GM12878 (cell line): ENCODE measurements at regions not wholly inside any gene's neighbourhood (a gene's known extent, or its start where the extent isn't known, plus 50 kb on each side); places are given as distances from the start of the nearest gene placed in this dataset.

ENCODE experiments used
- ATAC-seq: fragments of 200-7000 bp; cut with Tn5 transposase; 3 replicates; pipeline ENCODE4 v1.9.1; 2020; ENCODE audit warnings: mild to moderate bottlenecking, moderate library complexity
- BruUV-seq: library from RNA; stranded (reverse); fragments of 400-500 nt; replicated peaks from 2 replicates; lab custom pipeline; 2021; lab: Mats Ljungman, UMichigan
- CTCF ChIA-PET: fragments of 300-600 bp; sonication (Branson Sonifier 250); formaldehyde crosslinking; extraction: SDS; loops from one replicate; lab custom pipeline; 2021; ENCODE audit warnings: inconsistent platforms; lab: Yijun Ruan, JAX
- POLR2A ChIA-PET: fragments of 350-600 bp; formaldehyde crosslinking; extraction: SDS; loops from one replicate; lab custom pipeline; 2021; ENCODE audit warnings: inconsistent platforms; lab: Charles Lee
- RAD21 ChIA-PET: fragments of 300-600 bp; sonication (Branson Sonifier 250); formaldehyde crosslinking; loops from one replicate; lab custom pipeline; 2023; ENCODE audit warnings: antibody characterized with exemption; ENCODE audit not compliant: unreplicated experiment; lab: Charles Lee
- SMC1A ChIA-PET: fragments of 300-600 bp; sonication (Branson Sonifier 250); formaldehyde crosslinking; loops from one replicate; lab custom pipeline; 2023; ENCODE audit not compliant: unreplicated experiment, uncharacterized antibody; lab: Charles Lee
- DNase-seq: peaks from one replicate; pipeline ENCODE4 v3.0.0-alpha.2; 2011; ENCODE audit warnings: low read depth, low spot score
- FAIRE-seq: peaks from 3 replicates; lab custom pipeline; 2011; peaks lifted over from hg19 to GRCh38; lab: Jason Lieb, UNC
- H2AFZ ChIP-seq: 2 replicates; pipeline ENCODE4 v1.6.0; 2011; ENCODE audit warnings: low read depth, low read length, control low read depth; ENCODE audit not compliant: control insufficient read depth
- H3K27ac ChIP-seq: 2 replicates; pipeline ENCODE4 v1.5.1; 2011; ENCODE audit warnings: control low read depth; ENCODE audit not compliant: control insufficient read depth, insufficient read depth
- H3K27me3 ChIP-seq, 2 experiments: replicated peaks in 1 of 2; 2 replicates each; pipeline versions ENCODE4 v1.6.0 to v1.6.1; 2011; ENCODE audit warnings: low read length in 1 of 2; ENCODE audit not compliant: control insufficient read depth in 2 of 2, insufficient read depth in 2 of 2
- H3K36me3 ChIP-seq, 2 experiments: 2 replicates each; pipeline ENCODE4 v1.5.1; 2011; ENCODE audit warnings: low read length in 1 of 2; ENCODE audit not compliant: control insufficient read depth in 2 of 2, insufficient read depth in 2 of 2
- H3K4me1 ChIP-seq: 2 replicates; pipeline ENCODE4 v1.6.1; 2011; ENCODE audit warnings: mild to moderate bottlenecking, low read length, moderate library complexity, mixed read lengths; ENCODE audit not compliant: control insufficient read depth, insufficient read depth
- H3K4me2 ChIP-seq: 2 replicates; pipeline ENCODE4 v1.6.0; 2011; ENCODE audit warnings: control low read depth; ENCODE audit not compliant: control insufficient read depth, insufficient read depth
- H3K4me3 ChIP-seq: fragments of 200-600 bp; sonication (generic); 2 replicates; pipeline ENCODE4 v1.5.1; 2016
- H3K79me2 ChIP-seq: 2 replicates; pipeline ENCODE4 v1.6.0; 2011; ENCODE audit warnings: low read length; ENCODE audit not compliant: control insufficient read depth, insufficient read depth
- H3K9ac ChIP-seq: 2 replicates; pipeline ENCODE4 v1.8.0; 2011; ENCODE audit warnings: low read length, control low read depth, mixed read lengths; ENCODE audit not compliant: control insufficient read depth, insufficient read depth
- H3K9me3 ChIP-seq: replicated peaks from 3 replicates; pipeline ENCODE4 v1.5.1; 2011; ENCODE audit warnings: mild to moderate bottlenecking, low read length; ENCODE audit not compliant: control insufficient read depth, insufficient read depth
- H4K20me1 ChIP-seq: 2 replicates; pipeline ENCODE4 v1.6.0; 2011; ENCODE audit not compliant: control insufficient read depth, insufficient read depth
- BACH1 ChIP-seq: fragments of 450-650 bp; IDR thresholded peaks from 2 replicates; pipeline ENCODE4 v1.6.1; 2017; ENCODE audit warnings: mild to moderate bottlenecking, borderline replicate concordance
- BCLAF1 ChIP-seq: fragments of 450-650 bp; IDR thresholded peaks from 2 replicates; pipeline ENCODE4 v1.6.1; 2017; ENCODE audit warnings: antibody characterized with exemption, mild to moderate bottlenecking, moderate library complexity
- EGR1 ChIP-seq, 2 experiments: IDR thresholded peaks; 1 replicate in 1 of 2; 2 replicates in 1 of 2; pipeline ENCODE4 v1.6.1; 2011 to 2012; ENCODE audit warnings: low read depth in 2 of 2, low read length in 2 of 2, borderline replicate concordance in 1 of 2, mild to moderate bottlenecking in 1 of 2, moderate library complexity in 1 of 2
- ETV6 ChIP-seq, 2 experiments: fragments of 450-650 bp in 1 of 2; IDR thresholded peaks in 1 of 2; conservative IDR thresholded peaks in 1 of 2; 2 replicates each; pipeline ENCODE4 v1.6.1; 2014; ENCODE audit warnings: antibody characterized with exemption in 1 of 2, borderline replicate concordance in 1 of 2, low read depth in 1 of 2, mild to moderate bottlenecking in 1 of 2, moderate library complexity in 1 of 2
- MEF2B ChIP-seq: fragments of 450-650 bp; IDR thresholded peaks from 2 replicates; pipeline ENCODE4 v1.6.1; 2018; ENCODE audit warnings: mild to moderate bottlenecking, moderate library complexity; ENCODE audit not compliant: partially characterized antibody, poor library complexity, severe bottlenecking
- MLLT1 ChIP-seq: fragments of 450-650 bp; IDR thresholded peaks from 2 replicates; pipeline ENCODE4 v1.6.1; 2016; ENCODE audit warnings: mild to moderate bottlenecking
- NBN ChIP-seq: fragments of 450-650 bp; IDR thresholded peaks from 2 replicates; pipeline ENCODE4 v1.6.1; 2016
- NRF1 ChIP-seq: conservative IDR thresholded peaks from 2 replicates; pipeline ENCODE4 v1.6.1; 2011; ENCODE audit warnings: mild to moderate bottlenecking, low read depth, low read length, improper control_type of control experiment
- PAX8 ChIP-seq: fragments of 450-650 bp; IDR thresholded peaks from 2 replicates; pipeline ENCODE4 v1.6.1; 2017; ENCODE audit warnings: mild to moderate bottlenecking, moderate library complexity
- PML ChIP-seq: IDR thresholded peaks from 2 replicates; pipeline ENCODE4 v1.6.1; 2012; ENCODE audit warnings: low read length, inconsistent platforms
- RFX5 ChIP-seq: IDR thresholded peaks from 2 replicates; pipeline ENCODE4 v1.6.1; 2011; ENCODE audit warnings: low read depth, low read length, improper control_type of control experiment
- SIX5 ChIP-seq: IDR thresholded peaks from 2 replicates; pipeline ENCODE4 v1.6.1; 2011; ENCODE audit warnings: mild to moderate bottlenecking, low read depth, low read length, moderate library complexity; ENCODE audit not compliant: severe bottlenecking
- SREBF2 ChIP-seq: IDR thresholded peaks from 2 replicates; pipeline ENCODE4 v1.6.1; 2012; ENCODE audit warnings: mild to moderate bottlenecking, low read length
- SRF ChIP-seq, 2 experiments: IDR thresholded peaks; 2 replicates each; pipeline ENCODE4 v1.6.1; 2011; ENCODE audit warnings: low read depth in 2 of 2, low read length in 2 of 2, mild to moderate bottlenecking in 1 of 2, moderate library complexity in 1 of 2
- TBL1XR1 ChIP-seq: IDR thresholded peaks from 2 replicates; pipeline ENCODE4 v1.6.1; 2012; ENCODE audit warnings: low read depth, low read length, improper control_type of control experiment
- TCF3 ChIP-seq: IDR thresholded peaks from 2 replicates; pipeline ENCODE4 v1.6.1; 2012; ENCODE audit warnings: low read depth, mild to moderate bottlenecking, low read length, borderline replicate concordance; ENCODE audit not compliant: insufficient read depth
- WGBS: methylation state at CpG from one replicate; pipeline ENCODE4 v1.1.6; 2016; ENCODE audit warnings: low lambda C conversion rate; ENCODE audit not compliant: insufficient replicate concordance, insufficient coverage; ENCODE audit errors: missing lambda C conversion rate; 5-methylcytosine and 5-hydroxymethylcytosine counted together
- in situ Hi-C: fragments of 300-500 bp; cut with MboI; formaldehyde crosslinking; loops from 9 replicates; pipeline ENCODE4 v1.14.3; 2018; ENCODE audit warnings: mixed read lengths
- intact Hi-C: fragments of 100-400 bp; cut with micrococcal nuclease; formaldehyde crosslinking; loops from one replicate; pipeline ENCODE4 v1.14.2; 2022; ENCODE audit not compliant: unreplicated experiment

- Histone ChIP-seq H3K27me3 (peaks cover 0 to 1% of the 10 kb centered on the region in 2 experiments; a peak in 1 of 4 replicates), H3K4me2 (no peak overlapping the region), H3K9me3 (no peaks in the 10 kb centered on the region), H3K36me3 (no peaks in the 10 kb centered on the region), H3K79me2 (no peaks in the 10 kb centered on the region)
- FAIRE-seq: no peak
- ChIA-PET POLR2A (no interaction called here), CTCF (interaction anchor here (0.7 kb wide), 1 partner anchor 250 kb away, joined by 3 read pairs; no protein-coding TSS in a partner anchor)
- no TSS peak for BruUV-seq
- no peak for ATAC-seq
- TF ChIP-seq SREBF2 (no peak), RFX5 (no peak), PAX8 (no peak), NBN (no peak), EGR1 (IDR thresholded peaks at IDR 0.05; ENCODE audit: borderline replicate concordance in 1 of 2, low read depth in 2 of 2, low read length in 2 of 2) (no peak), TBL1XR1 (no peak), MEF2B (no peak)
- TF ChIP-seq, all 136 proteins: peak for 0
- Histone ChIP-seq H2AFZ (no peak overlapping the region), H3K27ac (no peak overlapping the region), H3K4me3 (no peak overlapping the region), H3K9ac (no peak overlapping the region), H3K4me1 (no peaks in the 10 kb centered on the region), H4K20me1 (no peaks in the 10 kb centered on the region)
- intact Hi-C loops: no loop called here
- in situ Hi-C loops: no loop called here
- ChIA-PET SMC1A (no interaction called here), RAD21 (no interaction called here)
- no peak for DNase-seq
Observed at GRCh38 chr3:194029846-194030245, 106.1 kb upstream of the HES1 start.

GRCh38 chr3:194030372-194030771, 105.6 kb upstream of the HES1 start:
- no peak overlapping the region for H2AFZ ChIP-seq
- DNase-seq (no peak), ATAC-seq (no peak), FAIRE-seq (no peak)
- H3K9ac ChIP-seq: no peak overlapping the region
- H3K4me3 ChIP-seq: no peak overlapping the region
- H3K27ac ChIP-seq: no peak overlapping the region
- no peaks in the 10 kb centered on the region for H3K36me3 ChIP-seq
- H3K4me2 ChIP-seq: no peak overlapping the region
- RAD21 ChIA-PET: no interaction called here
- no peaks in the 10 kb centered on the region for H3K9me3 ChIP-seq
- SMC1A ChIA-PET: no interaction called here
- H3K4me1 ChIP-seq: no peaks in the 10 kb centered on the region
- peaks cover 0 to 1% of the 10 kb centered on the region in 2 experiments; a peak in 1 of 4 replicates for H3K27me3 ChIP-seq
- no peaks in the 10 kb centered on the region for H3K79me2 ChIP-seq
- no peaks in the 10 kb centered on the region for H4K20me1 ChIP-seq
- in situ Hi-C loops (no loop called here), intact Hi-C loops (no loop called here)
- POLR2A ChIA-PET: no interaction called here
- CTCF ChIA-PET: no interaction called here
- BruUV-seq: no TSS peak
- 57% methylated on average over 4 of the region's 4 CpGs for whole genome bisulfite sequencing
- no peak for TF ChIP-seq BCLAF1
- no peak for TF ChIP-seq PML
- TF ChIP-seq ETV6 (conservative IDR thresholded peaks at IDR 0.05 in 1 of 2, IDR thresholded peaks at IDR 0.05 in 1 of 2; ENCODE audit: borderline replicate concordance in 1 of 2, low read depth in 1 of 2): no peak
- TF ChIP-seq BACH1: no peak
- TF ChIP-seq SIX5: no peak
- no peak for TF ChIP-seq NRF1
- no peak for TF ChIP-seq MLLT1
- TF ChIP-seq TCF3: no peak
- TF ChIP-seq SRF (IDR thresholded peaks at IDR 0.05; ENCODE audit: low read depth in 2 of 2, low read length in 2 of 2): no peak
